Adrenal gland (tissue), 9 donors: ENCODE measurements at regions not wholly inside any gene's neighbourhood (a gene's known extent, or its start where the extent isn't known, plus 50 kb on each side); places are given as distances from the start of the nearest gene placed in this dataset.

Source experiments
- DNase-seq, 7 donors: peaks; one replicate each; pipeline ENCODE4 v3.0.0-alpha.2; 2019 to 2020
- H3K27ac ChIP-seq, 5 donors: fragments of 200-600 bp; sonication (generic) in 4 of 5; 1 replicate in 3 of 5; 2 replicates in 2 of 5; pipeline versions ENCODE4 v1.5.1 to v1.8.0; 2016 to 2020; ENCODE audit warnings: mild to moderate bottlenecking in 1 of 5
- H3K27me3 ChIP-seq: fragments of 200-600 bp; 2 replicates; pipeline ENCODE4 v1.8.0; 2021
- H3K36me3 ChIP-seq, 2 donors: fragments of 200-600 bp; replicated peaks in 1 of 2; 1 replicate in 1 of 2; 2 replicates in 1 of 2; pipeline versions ENCODE4 v1.5.1 to v1.8.0; 2018 to 2022
- H3K4me1 ChIP-seq, 2 donors: fragments of 200-600 bp; replicated peaks in 1 of 2; 1 replicate in 1 of 2; 2 replicates in 1 of 2; pipeline versions ENCODE4 v1.5.1 to v1.8.0; 2018 to 2021
- H3K4me3 ChIP-seq, 4 donors: fragments of 200-600 bp; sonication (generic) in 3 of 4; one replicate each; pipeline ENCODE4 v1.5.1; 2016 to 2018
- H3K9me3 ChIP-seq, 3 donors: fragments of 200-600 bp; sonication (generic) in 1 of 3; replicated peaks in 1 of 3; 1 replicate in 2 of 3; 2 replicates in 1 of 3; pipeline versions ENCODE4 v1.5.1 to v1.8.0; 2016 to 2021
- CTCF ChIP-seq, 6 experiments: fragments of 450-650 bp in 4 of 6; fragments of 200-600 bp in 2 of 6; sonication (generic) in 1 of 6; IDR thresholded peaks; 1 replicate in 5 of 6; 2 replicates in 1 of 6; pipeline versions ENCODE4 v1.5.1 to v1.8.0; 2016 to 2021; ENCODE audit warnings: antibody characterized with exemption in 6 of 6, mild to moderate bottlenecking in 2 of 6, moderate library complexity in 1 of 6
- POLR2A ChIP-seq, 2 donors: fragments of 450-650 bp; IDR thresholded peaks; one replicate each; pipeline ENCODE4 v1.6.1; 2017; ENCODE audit warnings: antibody characterized with exemption in 2 of 2, mild to moderate bottlenecking in 2 of 2, moderate library complexity in 1 of 2
- WGBS, 4 donors: extraction: QIAGEN DNeasy Blood & Tissue Kit in 2 of 4; methylation state at CpG; one replicate each; pipeline versions ENCODE4 v1.1.5 to v1.1.7; 2013 to 2017; 5-methylcytosine and 5-hydroxymethylcytosine counted together
- intact Hi-C, 2 donors: fragments of 100-400 bp; cut with DNase I; formaldehyde crosslinking; loops; one replicate each; pipeline versions ENCODE4 v1.14.1 to v1.15.0; 2022 to 2023
- donor health status: healthy with polysubstance abuse.
- donor health status: Bipolar disorder and iron deficiency.
- donor health status: DM: yes; HTN: yes; CAD: no.
- donor health status: DM: no; HTN: no; CAD: no.
- donor health status: DM: no; HTN: no; CAD: no.

GRCh38 chr3:24657870-24658510 is 163.3 kb upstream of the THRB start:
- intact Hi-C loops = no loop called here

GRCh38 chr3:24661175-24661584 is 166.5 kb upstream of the THRB start:
- no peaks in the 10 kb centered on the region for H3K4me1 ChIP-seq
- H3K27ac ChIP-seq = no peak overlapping the region
- TF ChIP-seq CTCF (IDR thresholded peaks at IDR 0.05) = no peak
- TF ChIP-seq POLR2A (IDR thresholded peaks at IDR 0.05) = no peak
- peaks cover under 1% of the 10 kb centered on the region for H3K27me3 ChIP-seq
- H3K36me3 ChIP-seq = no peaks in the 10 kb centered on the region
- intact Hi-C loops = no loop called here
- no peaks in the 10 kb centered on the region for H3K9me3 ChIP-seq
- 69 to 87% (median 74%) methylated on average over 3 of the region's 3 CpGs for WGBS, 4 donors
- no peak overlapping the region for H3K4me3 ChIP-seq
- no peak for DNase-seq

More at GRCh38 chr3:24657870-24658510, 163.3 kb upstream of the THRB start:
- no peak overlapping the region for H3K27ac ChIP-seq
- 64 to 81% (median 66%) methylated on average over 1 of the region's 1 CpG for WGBS, 4 donors
- H3K36me3 ChIP-seq = no peaks in the 10 kb centered on the region
- TF ChIP-seq CTCF (IDR thresholded peaks at IDR 0.05) (no peak), POLR2A (IDR thresholded peaks at IDR 0.05) (no peak)
- H3K27me3 ChIP-seq = no peaks in the 10 kb centered on the region
- no peak for DNase-seq
- no peaks in the 10 kb centered on the region for H3K9me3 ChIP-seq
- no peak overlapping the region for H3K4me3 ChIP-seq
- no peaks in the 10 kb centered on the region for H3K4me1 ChIP-seq

GRCh38 chr3:24662449-24663345 is 168.0 kb upstream of the THRB start:
- no peak for DNase-seq
- intact Hi-C loops = no loop called here
- WGBS, 4 donors = 80 to 93% (median 90%) methylated on average over 1 to 7 of the region's 7 CpGs

More at GRCh38 chr3:24662449-24663345, 168.0 kb upstream of the THRB start:
- Histone ChIP-seq H3K27me3 (peaks cover 7% of the 10 kb centered on the region), H3K27ac (no peak overlapping the region), H3K4me3 (no peak overlapping the region), H3K36me3 (no peaks in the 10 kb centered on the region), H3K4me1 (no peaks in the 10 kb centered on the region), H3K9me3 (no peaks in the 10 kb centered on the region)
- TF ChIP-seq CTCF (IDR thresholded peaks at IDR 0.05) (no peak), POLR2A (IDR thresholded peaks at IDR 0.05) (no peak)
